Activated CD8-positive, alpha-beta T cell treated with anti-CD3 and anti-CD28 coated beads for 36 hours (primary cell): ENCODE measurements at regions not wholly inside any gene's neighbourhood (a gene's known extent, or its start where the extent isn't known, plus 50 kb on each side); places are given as distances from the start of the nearest gene placed in this dataset.

Experiments used
- ATAC-seq: fragments of 200-7000 bp; cut with Tn5 transposase; one replicate; pipeline ENCODE4 v1.10.0; 2021; ENCODE audit warnings: mild to moderate bottlenecking, moderate library complexity
- CTCF ChIA-PET: fragments of 350-600 bp; sonication (Branson Sonifier 250); formaldehyde crosslinking; loops from one replicate; lab custom pipeline; 2021; ENCODE audit warnings: antibody characterized with exemption; lab: Charles Lee
- POLR2A ChIA-PET: fragments of 350-600 bp; sonication (Branson Sonifier 250); formaldehyde crosslinking; loops from one replicate; lab custom pipeline; 2021; ENCODE audit warnings: antibody characterized with exemption; lab: Charles Lee
- DNase-seq: peaks from one replicate; pipeline ENCODE4 v3.0.0-alpha.2; 2020
- H3K27ac Mint-ChIP-seq: one replicate; pipeline ENCODE4 v1.8.0; 2021; ENCODE audit warnings: mild to moderate bottlenecking, mixed read lengths
- H3K27me3 Mint-ChIP-seq: one replicate; pipeline ENCODE4 v1.8.0; 2021; ENCODE audit warnings: mixed read lengths
- H3K36me3 Mint-ChIP-seq: one replicate; pipeline ENCODE4 v1.8.0; 2021; ENCODE audit warnings: low read depth, mixed read lengths
- H3K4me1 Mint-ChIP-seq: one replicate; pipeline ENCODE4 v1.8.0; 2021; ENCODE audit warnings: low read depth, mixed read lengths
- H3K4me3 Mint-ChIP-seq: one replicate; pipeline ENCODE4 v1.8.0; 2021; ENCODE audit warnings: mild to moderate bottlenecking, moderate library complexity, mixed read lengths
- H3K9me3 Mint-ChIP-seq: one replicate; pipeline ENCODE4 v1.8.0; 2021; ENCODE audit warnings: mixed read lengths
- intact Hi-C: fragments of 100-400 bp; cut with micrococcal nuclease; formaldehyde crosslinking; loops from one replicate; pipeline ENCODE4 v1.10.0; 2022
- TF ChIP-seq, protein P1 (sequence below): fragments of 200-600 bp; IDR thresholded peaks from one replicate; pipeline ENCODE4 v1.8.0; 2022; ENCODE audit warnings: antibody characterized with exemption, mild to moderate bottlenecking

GRCh38 chr13:64643066-64643465 is 2587.1 kb downstream of the PCDH9 start:
- Mint-ChIP-seq H3K27ac (no peak overlapping the region), H3K4me1 (no peaks in the 10 kb centered on the region), H3K36me3 (no peaks in the 10 kb centered on the region), H3K4me3 (no peak overlapping the region), H3K27me3 (no peaks in the 10 kb centered on the region), H3K9me3 (peaks cover 8% of the 10 kb centered on the region)
- ChIA-PET POLR2A (interaction anchor here (0.5 kb wide), 1 partner anchor 56 kb away, joined by 3 read pairs; no protein-coding TSS in a partner anchor), CTCF (interaction anchor here (1.3 kb wide), 1 partner anchor 9 kb away, joined by 4 read pairs; no protein-coding TSS in a partner anchor)
- DNase-seq (no peak), ATAC-seq (no peak)
- intact Hi-C loops: no loop called here
- TF ChIP-seq, protein P1, sequence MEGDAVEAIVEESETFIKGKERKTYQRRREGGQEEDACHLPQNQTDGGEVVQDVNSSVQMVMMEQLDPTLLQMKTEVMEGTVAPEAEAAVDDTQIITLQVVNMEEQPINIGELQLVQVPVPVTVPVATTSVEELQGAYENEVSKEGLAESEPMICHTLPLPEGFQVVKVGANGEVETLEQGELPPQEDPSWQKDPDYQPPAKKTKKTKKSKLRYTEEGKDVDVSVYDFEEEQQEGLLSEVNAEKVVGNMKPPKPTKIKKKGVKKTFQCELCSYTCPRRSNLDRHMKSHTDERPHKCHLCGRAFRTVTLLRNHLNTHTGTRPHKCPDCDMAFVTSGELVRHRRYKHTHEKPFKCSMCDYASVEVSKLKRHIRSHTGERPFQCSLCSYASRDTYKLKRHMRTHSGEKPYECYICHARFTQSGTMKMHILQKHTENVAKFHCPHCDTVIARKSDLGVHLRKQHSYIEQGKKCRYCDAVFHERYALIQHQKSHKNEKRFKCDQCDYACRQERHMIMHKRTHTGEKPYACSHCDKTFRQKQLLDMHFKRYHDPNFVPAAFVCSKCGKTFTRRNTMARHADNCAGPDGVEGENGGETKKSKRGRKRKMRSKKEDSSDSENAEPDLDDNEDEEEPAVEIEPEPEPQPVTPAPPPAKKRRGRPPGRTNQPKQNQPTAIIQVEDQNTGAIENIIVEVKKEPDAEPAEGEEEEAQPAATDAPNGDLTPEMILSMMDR: no peak

- CTCF ChIA-PET: no interaction called here
Observed at GRCh38 chr13:64640002-64640401, 2590.1 kb downstream of the PCDH9 start.

GRCh38 chr13:64639206-64639605 is 2590.9 kb downstream of the PCDH9 start:
- peaks cover 8% of the 10 kb centered on the region for H3K9me3 Mint-ChIP-seq
- ATAC-seq: no peak
- POLR2A ChIA-PET: no interaction called here

More at GRCh38 chr13:64640002-64640401, 2590.1 kb downstream of the PCDH9 start:
- no peaks in the 10 kb centered on the region for H3K4me1 Mint-ChIP-seq
- ATAC-seq: no peak
- no peak overlapping the region for H3K27ac Mint-ChIP-seq
- no peaks in the 10 kb centered on the region for H3K27me3 Mint-ChIP-seq
- TF ChIP-seq, protein P1: no peak
- POLR2A ChIA-PET: no interaction called here
- peaks cover 8% of the 10 kb centered on the region for H3K9me3 Mint-ChIP-seq
- no peak for DNase-seq
- H3K36me3 Mint-ChIP-seq: no peaks in the 10 kb centered on the region
- H3K4me3 Mint-ChIP-seq: no peak overlapping the region
- intact Hi-C loops: no loop called here

DNA sequence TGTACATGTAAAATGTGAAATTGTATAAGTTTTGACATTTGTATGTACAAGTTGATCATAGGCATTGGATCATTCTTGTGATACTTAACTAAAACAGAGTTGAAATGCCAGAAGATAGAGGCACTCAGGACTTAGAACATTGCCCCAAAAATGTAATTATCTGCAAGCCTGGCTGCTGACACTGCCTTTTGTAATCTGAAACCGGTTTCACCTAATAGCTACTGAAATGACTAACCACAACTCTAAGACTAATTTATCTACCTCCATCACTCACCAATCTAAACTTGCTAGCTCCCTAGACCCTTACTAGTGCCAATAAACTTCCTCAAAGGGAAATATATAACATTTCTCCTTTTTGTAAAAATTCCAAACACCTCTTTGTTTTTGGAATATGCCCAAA is 2596.2 kb downstream of the PCDH9 start:
- POLR2A ChIA-PET: no interaction called here
- Mint-ChIP-seq H3K4me3 (no peak overlapping the region), H3K27me3 (no peaks in the 10 kb centered on the region), H3K36me3 (no peaks in the 10 kb centered on the region), H3K9me3 (peaks cover 3% of the 10 kb centered on the region), H3K27ac (no peak overlapping the region), H3K4me1 (no peaks in the 10 kb centered on the region)
- CTCF ChIA-PET: interaction anchor here (1.3 kb wide), 1 partner anchor 9 kb away, joined by 4 read pairs; no protein-coding TSS in a partner anchor
- ATAC-seq (no peak), DNase-seq (no peak)
- intact Hi-C loops: no loop called here
- TF ChIP-seq, protein P1: no peak

More at GRCh38 chr13:64639206-64639605, 2590.9 kb downstream of the PCDH9 start:
- TF ChIP-seq, protein P1: no peak
- CTCF ChIA-PET: no interaction called here
- Mint-ChIP-seq H3K27me3 (no peaks in the 10 kb centered on the region), H3K27ac (no peak overlapping the region), H3K36me3 (no peaks in the 10 kb centered on the region), H3K4me3 (no peak overlapping the region), H3K4me1 (no peaks in the 10 kb centered on the region)
- intact Hi-C loops: no loop called here
- no peak for DNase-seq

GRCh38 chr13:64627654-64628053 is 2602.5 kb downstream of the PCDH9 start:
- Mint-ChIP-seq H3K4me1 (no peaks in the 10 kb centered on the region), H3K27me3 (no peaks in the 10 kb centered on the region), H3K36me3 (no peaks in the 10 kb centered on the region), H3K4me3 (no peak overlapping the region), H3K27ac (no peak overlapping the region), H3K9me3 (peaks cover 10% of the 10 kb centered on the region)
- CTCF ChIA-PET: no interaction called here
- DNase-seq (no peak), ATAC-seq (no peak)
- TF ChIP-seq, protein P1: no peak
- intact Hi-C loops: no loop called here
- POLR2A ChIA-PET: no interaction called here
